ENCODE measurements at regions not wholly inside any gene's neighbourhood (a gene's known extent, or its start where the extent isn't known, plus 50 kb on each side); places are given as distances from the start of the nearest gene placed in this dataset.
"Not testable (repeated sequence)": the region's sequence is repeated elsewhere in the genome, so short reads cannot be mapped to it uniquely, and the experiment has no call there.

DNA sequence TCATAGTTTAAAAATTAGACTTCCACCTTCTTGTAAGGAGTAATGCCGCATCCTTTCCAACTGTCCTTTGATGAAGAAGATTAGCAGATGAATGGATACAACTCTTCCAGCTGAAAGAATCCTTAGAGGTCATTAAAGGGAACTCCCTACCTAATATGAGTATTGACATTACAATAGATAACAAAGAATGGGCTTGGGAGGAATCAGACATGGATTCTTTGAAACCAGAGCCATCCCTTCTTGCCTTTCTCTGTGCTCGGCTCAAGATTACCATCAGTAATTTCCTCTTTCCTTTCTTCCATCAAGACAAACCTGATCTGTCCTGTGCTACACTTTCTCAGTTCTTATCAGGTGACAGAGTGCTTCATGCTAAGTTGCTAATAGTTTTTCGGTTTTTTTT lies 83.8 kb downstream of the GOLGA8K start:
- TF ChIP-seq, protein P1, sequence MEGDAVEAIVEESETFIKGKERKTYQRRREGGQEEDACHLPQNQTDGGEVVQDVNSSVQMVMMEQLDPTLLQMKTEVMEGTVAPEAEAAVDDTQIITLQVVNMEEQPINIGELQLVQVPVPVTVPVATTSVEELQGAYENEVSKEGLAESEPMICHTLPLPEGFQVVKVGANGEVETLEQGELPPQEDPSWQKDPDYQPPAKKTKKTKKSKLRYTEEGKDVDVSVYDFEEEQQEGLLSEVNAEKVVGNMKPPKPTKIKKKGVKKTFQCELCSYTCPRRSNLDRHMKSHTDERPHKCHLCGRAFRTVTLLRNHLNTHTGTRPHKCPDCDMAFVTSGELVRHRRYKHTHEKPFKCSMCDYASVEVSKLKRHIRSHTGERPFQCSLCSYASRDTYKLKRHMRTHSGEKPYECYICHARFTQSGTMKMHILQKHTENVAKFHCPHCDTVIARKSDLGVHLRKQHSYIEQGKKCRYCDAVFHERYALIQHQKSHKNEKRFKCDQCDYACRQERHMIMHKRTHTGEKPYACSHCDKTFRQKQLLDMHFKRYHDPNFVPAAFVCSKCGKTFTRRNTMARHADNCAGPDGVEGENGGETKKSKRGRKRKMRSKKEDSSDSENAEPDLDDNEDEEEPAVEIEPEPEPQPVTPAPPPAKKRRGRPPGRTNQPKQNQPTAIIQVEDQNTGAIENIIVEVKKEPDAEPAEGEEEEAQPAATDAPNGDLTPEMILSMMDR (IDR thresholded peaks at IDR 0.05) = not testable (repeated sequence)
- not testable (repeated sequence) for TF ChIP-seq POLR2A (IDR thresholded peaks at IDR 0.05)

Measured in adrenal gland (tissue), 5 donors.